SK-N-SH (cell line): ENCODE measurements at regions not wholly inside any gene's neighbourhood (a gene's known extent, or its start where the extent isn't known, plus 50 kb on each side); places are given as distances from the start of the nearest gene placed in this dataset.

Experiments used
- CTCF ChIA-PET: fragments of 300-600, 350-600 bp; formaldehyde crosslinking; extraction: SDS; loops from one replicate; lab custom pipeline; 2021; lab: Yijun Ruan, JAX
- POLR2A ChIA-PET: fragments of 350-600 bp; sonication (Branson Sonifier 250); formaldehyde crosslinking; extraction: SDS; loops from one replicate; lab custom pipeline; 2020; ENCODE audit warnings: antibody characterized with exemption, inconsistent platforms; lab: Yijun Ruan, JAX
- DNase-seq: peaks from one replicate; pipeline ENCODE4 v3.0.0; 2012
- H2AFZ ChIP-seq: fragments of 200-600 bp; sonication (generic); 2 replicates; pipeline ENCODE4 v1.8.1; 2016; ENCODE audit warnings: antibody characterized with exemption, mild to moderate bottlenecking, low read depth
- H3F3A ChIP-seq: fragments of 200-600 bp; sonication (generic); replicated peaks from 2 replicates; pipeline ENCODE3; 2016; ENCODE audit warnings: antibody characterized with exemption, mild to moderate bottlenecking; ENCODE audit not compliant: insufficient read depth
- H3K27ac ChIP-seq, 2 experiments: fragments of 200-500 bp in 1 of 2; fragments of 200-600 bp in 1 of 2; sonication (Bioruptor generic) in 1 of 2; sonication (generic), shearing (Covaris generic) in 1 of 2; 2 replicates each; pipeline versions ENCODE4 v1.5.1 to v1.6.1; 2014 to 2016; ENCODE audit warnings: low read depth in 2 of 2, inconsistent platforms in 1 of 2, low read length in 1 of 2, mild to moderate bottlenecking in 1 of 2, mixed read lengths in 1 of 2
- H3K27me3 ChIP-seq: fragments of 200-600 bp; sonication (generic), shearing (Covaris generic); 2 replicates; pipeline ENCODE4 v1.6.1; 2016; ENCODE audit warnings: mixed run types; ENCODE audit not compliant: insufficient read depth
- H3K36me3 ChIP-seq, 2 experiments: fragments of 200-500 bp in 1 of 2; fragments of 200-600 bp in 1 of 2; sonication (Bioruptor generic) in 1 of 2; sonication (generic) in 1 of 2; replicated peaks in 1 of 2; 2 replicates each; pipeline versions ENCODE3 to v1.5.1; 2014 to 2016; ENCODE audit warnings: low read length in 1 of 2, mild to moderate bottlenecking in 1 of 2; ENCODE audit not compliant: insufficient read depth in 2 of 2, control insufficient read depth in 1 of 2
- H3K4me1 ChIP-seq, 2 experiments: fragments of 200-500 bp in 1 of 2; fragments of 200-600 bp in 1 of 2; sonication (Bioruptor generic) in 1 of 2; sonication (generic), shearing (Covaris generic) in 1 of 2; 2 replicates each; pipeline versions ENCODE4 v1.5.1 to v1.6.1; 2014 to 2016; ENCODE audit warnings: low read depth in 1 of 2, low read length in 1 of 2, mixed run types in 1 of 2; ENCODE audit not compliant: insufficient read depth in 2 of 2, control insufficient read depth in 1 of 2
- H3K4me2 ChIP-seq: fragments of 200-600 bp; sonication (generic), shearing (Covaris generic); 2 replicates; pipeline ENCODE4 v1.6.1; 2017; ENCODE audit warnings: mixed run types
- H3K4me3 ChIP-seq, 2 experiments: fragments of 200-500 bp in 1 of 2; fragments of 200-600 bp in 1 of 2; sonication (Bioruptor generic) in 1 of 2; sonication (generic), shearing (Covaris generic) in 1 of 2; 2 replicates each; pipeline versions ENCODE4 v1.5.1 to v1.8.1; 2014 to 2016; ENCODE audit warnings: low read depth in 2 of 2, inconsistent platforms in 1 of 2, low read length in 1 of 2, mild to moderate bottlenecking in 1 of 2, mixed read lengths in 1 of 2, moderate library complexity in 1 of 2
- H3K79me2 ChIP-seq: fragments of 200-600 bp; sonication (generic); 2 replicates; pipeline ENCODE4 v1.8.1; 2017; ENCODE audit warnings: mild to moderate bottlenecking; ENCODE audit not compliant: insufficient read depth
- H3K9ac ChIP-seq: fragments of 200-600 bp; sonication (generic); 2 replicates; pipeline ENCODE4 v1.6.1; 2017; ENCODE audit warnings: mixed run types
- H3K9me2 ChIP-seq: fragments of 200-600 bp; sonication (generic); 2 replicates; pipeline ENCODE4 v1.6.1; 2017; ENCODE audit warnings: mixed run types
- H3K9me3 ChIP-seq: fragments of 200-600 bp; sonication (generic); 2 replicates; pipeline ENCODE4 v1.6.1; 2017; ENCODE audit warnings: mixed run types, mild to moderate bottlenecking, moderate library complexity
- H4K20me1 ChIP-seq: fragments of 200-600 bp; sonication (generic); 2 replicates; pipeline ENCODE4 v1.6.1; 2017; ENCODE audit warnings: mild to moderate bottlenecking, mixed run types; ENCODE audit not compliant: insufficient read depth
- EZH2phosphoT487 ChIP-seq: fragments of 200-600 bp; sonication (generic); IDR thresholded peaks from 2 replicates; pipeline ENCODE4 v1.6.1; 2017; ENCODE audit warnings: low read depth, mixed run types, mild to moderate bottlenecking, antibody characterized with exemption, moderate library complexity, borderline replicate concordance
- FOSL2 ChIP-seq: IDR thresholded peaks from 2 replicates; pipeline ENCODE4 v1.4.0; 2012; ENCODE audit warnings: low read depth, mild to moderate bottlenecking, moderate library complexity, borderline replicate concordance
- FOXM1 ChIP-seq: IDR thresholded peaks from 2 replicates; pipeline ENCODE4 v1.4.0; 2012; ENCODE audit warnings: low read depth, mild to moderate bottlenecking
- MAX ChIP-seq: IDR thresholded peaks from 2 replicates; pipeline ENCODE4 v1.4.0; 2012; ENCODE audit warnings: low read depth
- MXI1 ChIP-seq: IDR thresholded peaks from 2 replicates; pipeline ENCODE4 v1.6.1; 2012; ENCODE audit warnings: mild to moderate bottlenecking, low read depth, low read length, improper control_type of control experiment
- PBX3 ChIP-seq: IDR thresholded peaks from 2 replicates; pipeline ENCODE4; 2012
- POLR2AphosphoS5 ChIP-seq: IDR thresholded peaks from 2 replicates; pipeline ENCODE4 v1.6.1; 2012; ENCODE audit warnings: low read depth, low read length
- RAD21 ChIP-seq: IDR thresholded peaks from 2 replicates; pipeline ENCODE4 v1.6.1; 2012; ENCODE audit warnings: mild to moderate bottlenecking, low read length
- REST ChIP-seq: IDR thresholded peaks from 2 replicates; pipeline ENCODE4 v1.6.1; 2012; ENCODE audit warnings: mild to moderate bottlenecking, low read depth, low read length, moderate library complexity
- RFX5 ChIP-seq: IDR thresholded peaks from 2 replicates; pipeline ENCODE4 v1.6.1; 2012; ENCODE audit warnings: mild to moderate bottlenecking, improper control_type of control experiment, low read length
- RXRA ChIP-seq: IDR thresholded peaks from 2 replicates; pipeline ENCODE4 v1.4.0; 2012; ENCODE audit warnings: low read depth, mild to moderate bottlenecking, borderline replicate concordance
- SIN3A ChIP-seq: IDR thresholded peaks from 2 replicates; pipeline ENCODE4 v1.6.1; 2012; ENCODE audit warnings: low read depth, mild to moderate bottlenecking, low read length, moderate library complexity, borderline replicate concordance
- SMC3 ChIP-seq: IDR thresholded peaks from 2 replicates; pipeline ENCODE4 v1.6.1; 2012; ENCODE audit warnings: low read depth, low read length, improper control_type of control experiment
- TAF1 ChIP-seq: IDR thresholded peaks from 2 replicates; pipeline ENCODE4 v1.6.1; 2012; ENCODE audit warnings: low read depth, mild to moderate bottlenecking, low read length, moderate library complexity, borderline replicate concordance
- TCF12 ChIP-seq: IDR thresholded peaks from 2 replicates; pipeline ENCODE4 v1.4.0; 2012
- USF1 ChIP-seq: IDR thresholded peaks from 2 replicates; pipeline ENCODE4 v1.4.0; 2012; ENCODE audit warnings: low read depth, borderline replicate concordance
- WGBS: methylation state at CpG from one replicate; pipeline ENCODE4 v1.1.6; 2017; ENCODE audit warnings: low lambda C conversion rate; 5-methylcytosine and 5-hydroxymethylcytosine counted together

GRCh38 chr9:134253606-134254205, 72.5 kb upstream of the RXRA start:
- POLR2A ChIA-PET, result no interaction called here

More at GRCh38 chr9:134253606-134254205, 72.5 kb upstream of the RXRA start:
- Histone ChIP-seq H4K20me1 (no peaks in the 10 kb centered on the region), H3K79me2 (no peaks in the 10 kb centered on the region), H3K36me3 (no peaks in the 10 kb centered on the region), H3K27ac (no peak overlapping the region), H3K4me1 (peaks cover 0 to 3% of the 10 kb centered on the region in 2 experiments; a peak in 1 of 4 replicates), H3F3A (no peaks in the 10 kb centered on the region), H3K4me3 (no peak overlapping the region), H3K9me3 (no peaks in the 10 kb centered on the region), H2AFZ (no peak overlapping the region), H3K9me2 (no peaks in the 10 kb centered on the region), H3K27me3 (no peaks in the 10 kb centered on the region), H3K4me2 (no peak overlapping the region), H3K9ac (no peak overlapping the region)
- TF ChIP-seq RAD21, result no peak
- TF ChIP-seq TCF12, result no peak
- TF ChIP-seq SMC3, result no peak
- no peak for TF ChIP-seq EZH2phosphoT487
- TF ChIP-seq SIN3A, result no peak
- no peak for TF ChIP-seq USF1
- no peak for TF ChIP-seq TAF1
- no peak for TF ChIP-seq PBX3
- no peak for TF ChIP-seq FOXM1
- no peak for TF ChIP-seq MXI1
- no peak for TF ChIP-seq POLR2AphosphoS5
- no peak for TF ChIP-seq RFX5
- TF ChIP-seq REST, result no peak
- no peak for TF ChIP-seq FOSL2
- no peak for TF ChIP-seq MAX
- no peak for TF ChIP-seq RXRA
- DNase-seq, result no peak
- 47% methylated on average over 4 of the region's 4 CpGs for WGBS
- CTCF ChIA-PET, result no interaction called here
